Suppressor macrophage (primary cell): ENCODE measurements at regions not wholly inside any gene's neighbourhood (a gene's known extent, or its start where the extent isn't known, plus 50 kb on each side); places are given as distances from the start of the nearest gene placed in this dataset.

ENCODE experiments used
- DNase-seq, 4 experiments: peaks; one replicate each; pipeline ENCODE4 v3.0.0-alpha.2; 2020 to 2022

- DNase-seq = no peak
Observed at GRCh38 chr6:181049-181654, 111.1 kb upstream of the DUSP22 start.

DNA sequence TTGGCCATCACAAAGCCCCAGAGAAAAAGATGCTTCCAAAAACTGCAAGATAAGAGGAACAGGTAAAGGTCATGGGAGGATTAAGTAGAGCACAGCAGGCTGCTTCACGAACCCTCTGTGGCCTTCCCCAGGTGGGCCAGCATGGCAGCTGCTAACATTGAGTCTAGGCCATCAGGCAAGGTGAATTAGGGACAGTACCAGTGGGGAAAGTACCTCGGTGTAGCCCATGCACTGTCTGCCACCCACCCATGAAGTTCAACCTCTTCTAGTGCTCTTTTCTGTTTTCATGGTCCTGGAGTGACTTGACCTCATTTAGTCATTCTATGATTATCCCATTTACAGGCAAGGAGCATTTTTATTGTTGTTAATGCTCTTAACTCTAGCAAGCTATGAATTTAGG is 108.6 kb upstream of the DUSP22 start:
- no peak for DNase-seq

GRCh38 chr6:184161-184700 is 108.1 kb upstream of the DUSP22 start:
- DNase-seq = no peak

DNA sequence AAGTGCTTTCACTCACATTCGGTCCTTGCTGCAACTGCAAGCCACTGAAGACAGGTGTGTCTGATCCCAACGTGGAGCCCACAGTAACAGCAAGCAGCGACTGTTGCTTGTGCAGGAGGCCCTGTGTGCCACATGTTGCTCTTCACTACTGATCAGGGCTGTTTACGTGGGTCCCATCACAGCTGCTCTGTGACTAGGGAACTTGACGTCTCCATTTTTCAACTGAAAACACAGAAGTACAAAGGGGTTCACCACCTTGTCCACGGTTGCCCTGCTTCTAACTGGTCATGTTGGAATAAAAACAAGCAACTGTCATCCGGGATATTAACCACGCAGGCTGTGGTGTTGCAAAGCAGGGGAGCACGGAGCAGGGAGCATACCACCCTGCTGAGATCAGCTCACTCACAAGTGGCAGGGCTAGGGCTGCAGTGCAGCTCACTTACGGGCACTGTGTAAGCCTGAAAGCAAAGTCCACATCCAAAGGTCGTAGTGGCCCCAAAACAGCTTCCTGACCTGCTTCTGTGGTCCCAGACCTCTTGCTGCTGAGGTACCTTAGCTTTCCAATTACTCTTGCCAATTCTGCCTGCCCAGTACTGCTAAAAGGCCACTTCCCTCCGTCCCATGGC is 105.8 kb upstream of the DUSP22 start:
- DNase-seq = no peak

DNA sequence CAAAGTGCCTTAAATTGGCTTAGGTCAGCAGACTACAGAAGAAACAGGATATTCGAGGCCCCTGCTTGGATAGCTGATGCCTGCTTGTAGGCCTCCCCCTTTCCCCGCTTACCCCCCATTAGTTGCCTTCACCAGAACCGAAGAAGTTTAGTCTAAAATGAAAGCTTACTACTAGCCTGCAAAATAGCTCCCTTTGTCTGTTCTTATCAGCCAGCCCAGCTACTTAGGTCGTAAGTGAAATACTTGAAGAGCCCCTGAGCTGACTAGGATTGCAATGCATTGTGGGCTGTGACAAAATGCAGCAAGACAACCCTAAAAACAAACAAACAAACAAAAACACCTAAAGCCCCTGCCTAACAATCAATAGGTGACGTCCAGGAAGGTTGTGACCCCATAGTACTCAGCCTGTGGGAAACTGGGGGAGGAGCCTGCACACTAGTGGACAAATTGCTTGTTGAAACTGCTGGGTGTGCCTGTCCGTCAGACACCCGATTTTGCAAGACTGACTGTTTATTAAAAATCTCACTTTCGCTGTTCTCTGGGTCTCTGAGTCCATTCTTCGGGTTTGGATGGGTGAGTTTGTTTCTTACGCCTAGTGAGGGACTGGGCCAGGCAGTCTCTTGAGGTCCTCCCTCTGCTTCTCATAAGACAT is 105.0 kb upstream of the DUSP22 start:
- DNase-seq = no peak

GRCh38 chr6:188821-189655 is 103.2 kb upstream of the DUSP22 start:
- DNase-seq = peak; percentile 92 to 95 (median 92)

DNA sequence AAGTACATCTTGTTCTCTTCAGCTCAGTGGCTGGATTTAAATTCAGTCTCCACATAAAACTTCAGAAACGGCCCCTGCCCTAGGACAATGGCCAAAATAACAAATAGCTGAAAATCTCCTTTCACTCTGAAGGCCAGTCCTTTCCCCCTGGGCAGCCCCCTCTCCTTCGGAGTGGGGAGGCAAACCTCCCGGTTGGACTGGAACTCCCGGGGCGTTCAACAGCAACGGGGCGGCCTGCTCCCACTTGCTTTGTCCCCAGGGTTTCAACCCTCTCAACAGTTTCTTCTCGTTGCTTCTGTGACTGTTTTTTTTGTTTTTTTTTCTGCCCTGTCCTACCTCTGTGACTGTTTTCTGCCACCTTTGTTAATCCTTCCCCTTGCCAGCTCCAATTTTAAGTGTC is 102.6 kb upstream of the DUSP22 start:
- DNase-seq = no peak

DNA sequence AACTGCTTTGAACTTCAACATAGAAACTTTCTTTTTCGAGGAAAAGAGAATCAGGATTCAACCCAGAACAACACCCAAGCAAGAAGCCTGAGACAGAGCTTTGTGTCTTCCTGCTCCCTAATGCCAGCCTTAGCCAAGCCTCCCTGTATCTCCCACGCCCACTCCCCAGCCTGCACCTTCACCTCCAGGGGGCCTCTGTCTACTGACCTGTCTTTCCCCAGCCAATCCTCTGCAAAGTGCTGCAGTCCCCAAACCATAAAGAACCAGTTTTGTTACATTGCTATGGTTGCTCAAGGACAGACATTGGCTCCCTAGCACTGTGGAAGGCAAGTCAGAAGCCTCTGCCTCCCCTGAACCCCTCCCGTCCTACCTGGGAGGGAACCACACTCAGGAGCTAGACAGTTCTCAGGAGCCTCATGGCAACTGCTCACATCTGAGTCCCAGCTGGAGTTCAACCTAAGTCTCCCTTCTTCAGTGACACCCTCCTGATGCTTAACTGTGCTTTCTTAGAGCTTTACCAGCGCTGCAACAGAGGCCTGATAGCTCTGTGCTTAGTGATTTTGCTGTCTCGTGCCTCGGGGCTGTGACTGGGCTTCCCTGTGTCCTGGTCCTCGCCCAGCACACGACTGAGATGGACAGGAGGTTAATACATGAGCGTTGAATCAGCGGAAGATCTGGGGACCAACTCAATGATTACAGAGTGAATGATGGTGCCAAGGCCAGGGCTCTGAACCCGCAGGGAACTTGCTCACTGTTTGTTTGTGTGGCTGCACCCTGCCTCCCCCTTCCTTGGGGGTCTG is 101.5 kb upstream of the DUSP22 start:
- DNase-seq = no peak

GRCh38 chr6:191487-192312 is 100.6 kb upstream of the DUSP22 start:
- DNase-seq = no peak

DNA sequence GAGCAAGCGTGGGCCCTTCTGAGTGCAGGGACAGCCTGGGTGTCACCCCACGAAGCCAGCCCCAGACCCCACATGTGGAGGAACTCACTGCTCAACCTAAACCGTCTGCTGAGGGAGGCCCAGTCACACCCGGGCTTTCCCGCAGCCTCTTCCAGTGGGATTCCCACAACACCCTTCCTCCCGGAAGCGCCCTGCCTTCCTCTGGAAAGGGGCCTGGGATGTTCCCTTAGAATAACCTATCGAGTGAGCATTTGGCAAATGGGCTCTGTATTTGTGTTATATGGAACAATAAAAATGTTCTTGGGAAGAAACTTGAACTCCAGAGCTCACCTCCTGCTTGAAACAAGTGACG is 100.0 kb upstream of the DUSP22 start:
- no peak for DNase-seq

GRCh38 chr6:193180-193579 is 99.1 kb upstream of the DUSP22 start:
- DNase-seq = no peak

DNA sequence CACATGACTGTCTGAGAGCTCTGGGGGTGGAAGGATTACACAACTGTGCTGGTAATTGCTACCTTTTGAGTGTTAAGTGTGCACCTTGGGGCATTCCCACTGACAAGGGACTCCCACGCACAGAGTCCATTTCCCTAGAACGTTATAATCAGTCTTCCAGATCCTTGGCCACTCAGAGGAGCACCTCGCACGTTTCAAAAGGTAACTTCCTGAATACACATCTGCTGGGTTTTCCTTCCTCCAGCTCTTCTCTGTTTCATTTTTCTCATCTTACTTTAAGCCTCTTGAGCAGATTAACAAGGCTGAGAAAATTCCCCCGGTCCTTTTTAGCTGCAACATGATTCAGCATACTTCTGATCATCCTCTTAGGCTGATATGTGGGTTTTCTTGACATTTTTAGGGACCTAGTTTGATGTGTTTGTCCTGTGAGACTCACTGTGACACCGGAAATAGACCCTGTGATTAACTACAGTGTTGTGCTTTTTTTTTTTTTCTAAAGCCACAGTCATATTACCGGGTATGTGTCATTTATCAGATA is 98.4 kb upstream of the DUSP22 start:
- peak in 2 of 4 experiments; percentile 26 to 79 for DNase-seq

GRCh38 chr6:195861-196360 is 96.4 kb upstream of the DUSP22 start:
- DNase-seq = peak; percentile 62 to 84 (median 72)

GRCh38 chr6:196543-196942 is 95.7 kb upstream of the DUSP22 start:
- no peak for DNase-seq

DNA sequence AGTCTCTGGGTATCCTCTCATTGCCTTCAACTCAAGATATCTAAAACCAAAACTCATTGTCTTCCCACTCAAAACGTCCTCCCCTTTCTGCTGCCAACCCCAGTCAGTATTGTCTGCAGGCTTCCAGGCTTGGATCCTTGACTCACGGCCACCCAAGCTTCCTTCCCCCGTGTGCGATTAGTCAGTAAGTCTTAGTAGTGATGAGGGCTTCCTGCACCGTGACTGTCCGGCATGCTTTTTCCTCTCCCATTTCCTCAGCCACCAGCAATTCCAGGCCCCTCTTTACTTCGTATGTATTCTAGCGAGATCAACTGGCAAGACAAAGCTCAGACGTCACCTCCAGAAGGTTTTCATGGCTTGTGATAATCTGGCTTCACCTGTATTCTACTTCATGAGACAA is 88.6 kb upstream of the DUSP22 start:
- peak in 1 of 4 experiments; percentile 22 for DNase-seq

DNA sequence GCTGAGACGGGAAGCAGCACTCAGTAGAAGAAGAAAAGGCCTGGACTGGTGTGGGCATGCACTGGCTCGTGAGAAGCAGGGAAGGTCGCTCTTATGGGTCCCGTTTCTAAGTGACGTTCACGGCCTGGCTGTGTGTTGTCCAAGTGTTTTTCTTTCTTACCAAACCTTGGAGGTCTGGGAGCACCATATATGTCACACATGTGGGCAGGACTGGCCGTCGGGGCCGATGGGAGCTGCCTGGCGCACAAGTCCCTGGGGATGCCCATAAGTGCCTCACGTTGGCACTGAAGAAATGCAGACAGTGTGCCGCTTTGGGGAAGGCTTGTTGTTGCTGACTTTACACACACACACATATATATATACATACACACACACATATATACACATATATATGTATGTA is 86.0 kb upstream of the DUSP22 start:
- DNase-seq = no peak

DNA sequence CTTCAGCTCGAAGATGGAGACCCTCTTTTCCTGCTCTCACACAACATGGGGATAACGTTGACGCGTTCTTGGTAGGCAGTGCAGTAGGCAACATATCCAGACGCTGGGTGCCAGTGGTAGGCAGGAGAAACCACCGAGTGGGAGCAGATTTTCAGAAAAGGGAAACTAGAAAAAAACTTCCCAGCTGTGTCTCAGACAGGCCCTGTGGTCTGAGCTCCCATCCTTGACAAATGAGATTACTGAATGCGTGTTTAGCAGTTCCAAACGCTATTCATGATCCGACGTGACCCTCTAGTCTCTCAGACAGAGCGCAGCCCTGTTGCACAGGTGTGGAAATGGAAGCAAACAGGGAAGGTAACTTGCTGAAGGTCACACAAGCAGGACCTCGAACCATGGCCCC is 83.9 kb upstream of the DUSP22 start:
- DNase-seq = peak; percentile 56 to 80 (median 75)

DNA sequence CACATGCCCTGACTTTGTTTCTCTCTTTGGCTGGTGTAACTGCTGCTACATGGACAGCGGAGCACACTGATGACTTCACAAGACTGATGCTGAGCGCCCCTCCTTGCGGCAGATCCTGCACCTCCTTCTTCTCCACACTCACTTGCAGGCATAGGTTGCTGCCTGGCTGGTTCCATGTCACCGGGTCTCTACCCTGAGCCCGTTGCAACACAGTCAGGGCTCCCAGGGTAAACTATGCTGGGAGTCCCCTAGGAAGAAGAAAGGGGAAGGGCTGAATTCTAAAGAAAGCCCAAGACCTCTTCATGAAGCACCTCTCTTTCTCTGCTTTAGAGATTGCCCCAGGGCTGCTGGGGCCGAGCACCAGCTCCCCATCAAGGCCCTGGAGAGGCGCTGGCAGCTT is 83.3 kb upstream of the DUSP22 start:
- peak; percentile 28 to 67 (median 60) for DNase-seq

DNA sequence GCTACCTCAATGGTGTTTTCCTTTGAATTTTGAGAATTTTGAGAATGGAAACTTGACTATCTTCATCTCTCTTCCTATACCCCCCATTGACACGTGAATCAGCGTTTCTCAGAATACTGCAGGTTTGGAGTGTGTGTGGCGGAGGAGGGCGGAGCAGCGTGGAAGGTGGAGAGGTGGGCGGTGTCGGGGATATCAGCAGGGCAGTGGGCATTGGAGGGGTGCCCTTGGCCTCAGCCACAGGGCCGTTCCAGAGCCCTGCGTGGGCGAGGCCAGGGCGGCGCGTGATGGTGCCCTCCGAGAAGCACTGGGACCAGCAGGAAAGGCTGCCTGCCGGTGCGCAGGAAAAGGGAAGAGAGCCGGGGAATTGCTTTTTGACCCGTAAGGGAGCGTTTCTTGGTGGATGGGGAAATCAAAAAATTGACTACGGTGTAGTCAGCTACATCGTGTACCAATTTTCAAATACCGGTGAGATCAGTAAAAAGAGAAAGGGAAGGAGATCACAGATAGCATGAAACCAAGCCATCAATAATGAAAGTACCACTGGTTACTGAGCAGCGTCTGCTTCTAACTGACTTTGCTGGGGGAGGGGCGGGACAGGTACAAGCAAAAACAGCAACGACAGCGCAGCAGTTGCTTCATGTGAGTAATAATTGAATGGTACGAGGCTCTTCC is 82.7 kb upstream of the DUSP22 start:
- DNase-seq = no peak

GRCh38 chr6:210104-210456 is 82.2 kb upstream of the DUSP22 start:
- DNase-seq = no peak
